ENCODE measurements at regions not wholly inside any gene's neighbourhood (a gene's known extent, or its start where the extent isn't known, plus 50 kb on each side); places are given as distances from the start of the nearest gene placed in this dataset.

DNA sequence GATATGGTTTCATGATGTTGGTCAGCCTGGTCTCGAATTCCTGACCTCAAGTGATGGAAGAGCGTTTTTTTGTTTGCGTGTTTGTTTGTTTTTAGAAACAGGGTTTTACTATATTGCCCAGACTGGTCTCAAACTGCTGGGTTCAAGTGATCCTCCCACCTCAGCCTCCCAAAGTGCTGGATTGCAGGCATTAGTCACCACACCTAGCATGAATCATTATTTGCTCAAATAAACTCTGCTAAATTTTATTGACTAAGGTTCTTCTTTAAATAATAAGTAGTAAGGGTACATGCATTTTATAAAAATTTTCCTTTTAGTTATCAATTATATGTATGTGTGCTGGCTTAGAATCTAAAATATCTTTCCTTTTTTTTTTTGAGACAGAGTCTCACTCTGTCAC is 52.9 kb downstream of the ZBTB9 start:
- ATAC-seq, result no peak
- no peak overlapping the region for H3K27ac ChIP-seq (ENCODE audit: low read length)
- in situ Hi-C loops (cut with HindIII; ENCODE audit: low pct_unique_long_range_greater_than_20kb, low sequenced_read_pairs) (no loop called here), intact Hi-C loops (cut with micrococcal nuclease; ENCODE audit: unreplicated experiment) (no loop called here)
- ChIA-PET POLR2A (no interaction called here), CTCF (no interaction called here)
- no peaks in the 10 kb centered on the region for H3K9me3 ChIP-seq (ENCODE audit: control insufficient read depth, insufficient read depth, low read depth, low read length)
- BruUV-seq (replicated peaks), result no TSS peak
- no peak for TF ChIP-seq POLR2AphosphoS5 (IDR thresholded peaks at IDR 0.05; ENCODE audit: low read depth, low read length)
- no peak for TF ChIP-seq TCF7L2 (IDR thresholded peaks at IDR 0.05; ENCODE audit: low read depth, low read length)
- TF ChIP-seq, protein P1, sequence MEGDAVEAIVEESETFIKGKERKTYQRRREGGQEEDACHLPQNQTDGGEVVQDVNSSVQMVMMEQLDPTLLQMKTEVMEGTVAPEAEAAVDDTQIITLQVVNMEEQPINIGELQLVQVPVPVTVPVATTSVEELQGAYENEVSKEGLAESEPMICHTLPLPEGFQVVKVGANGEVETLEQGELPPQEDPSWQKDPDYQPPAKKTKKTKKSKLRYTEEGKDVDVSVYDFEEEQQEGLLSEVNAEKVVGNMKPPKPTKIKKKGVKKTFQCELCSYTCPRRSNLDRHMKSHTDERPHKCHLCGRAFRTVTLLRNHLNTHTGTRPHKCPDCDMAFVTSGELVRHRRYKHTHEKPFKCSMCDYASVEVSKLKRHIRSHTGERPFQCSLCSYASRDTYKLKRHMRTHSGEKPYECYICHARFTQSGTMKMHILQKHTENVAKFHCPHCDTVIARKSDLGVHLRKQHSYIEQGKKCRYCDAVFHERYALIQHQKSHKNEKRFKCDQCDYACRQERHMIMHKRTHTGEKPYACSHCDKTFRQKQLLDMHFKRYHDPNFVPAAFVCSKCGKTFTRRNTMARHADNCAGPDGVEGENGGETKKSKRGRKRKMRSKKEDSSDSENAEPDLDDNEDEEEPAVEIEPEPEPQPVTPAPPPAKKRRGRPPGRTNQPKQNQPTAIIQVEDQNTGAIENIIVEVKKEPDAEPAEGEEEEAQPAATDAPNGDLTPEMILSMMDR (IDR thresholded peaks at IDR 0.05), result no peak
- TF ChIP-seq SIN3A (IDR thresholded peaks at IDR 0.05; ENCODE audit: borderline replicate concordance, insufficient read depth, low read depth, low read length), result no peak
- TF ChIP-seq, protein P2, sequence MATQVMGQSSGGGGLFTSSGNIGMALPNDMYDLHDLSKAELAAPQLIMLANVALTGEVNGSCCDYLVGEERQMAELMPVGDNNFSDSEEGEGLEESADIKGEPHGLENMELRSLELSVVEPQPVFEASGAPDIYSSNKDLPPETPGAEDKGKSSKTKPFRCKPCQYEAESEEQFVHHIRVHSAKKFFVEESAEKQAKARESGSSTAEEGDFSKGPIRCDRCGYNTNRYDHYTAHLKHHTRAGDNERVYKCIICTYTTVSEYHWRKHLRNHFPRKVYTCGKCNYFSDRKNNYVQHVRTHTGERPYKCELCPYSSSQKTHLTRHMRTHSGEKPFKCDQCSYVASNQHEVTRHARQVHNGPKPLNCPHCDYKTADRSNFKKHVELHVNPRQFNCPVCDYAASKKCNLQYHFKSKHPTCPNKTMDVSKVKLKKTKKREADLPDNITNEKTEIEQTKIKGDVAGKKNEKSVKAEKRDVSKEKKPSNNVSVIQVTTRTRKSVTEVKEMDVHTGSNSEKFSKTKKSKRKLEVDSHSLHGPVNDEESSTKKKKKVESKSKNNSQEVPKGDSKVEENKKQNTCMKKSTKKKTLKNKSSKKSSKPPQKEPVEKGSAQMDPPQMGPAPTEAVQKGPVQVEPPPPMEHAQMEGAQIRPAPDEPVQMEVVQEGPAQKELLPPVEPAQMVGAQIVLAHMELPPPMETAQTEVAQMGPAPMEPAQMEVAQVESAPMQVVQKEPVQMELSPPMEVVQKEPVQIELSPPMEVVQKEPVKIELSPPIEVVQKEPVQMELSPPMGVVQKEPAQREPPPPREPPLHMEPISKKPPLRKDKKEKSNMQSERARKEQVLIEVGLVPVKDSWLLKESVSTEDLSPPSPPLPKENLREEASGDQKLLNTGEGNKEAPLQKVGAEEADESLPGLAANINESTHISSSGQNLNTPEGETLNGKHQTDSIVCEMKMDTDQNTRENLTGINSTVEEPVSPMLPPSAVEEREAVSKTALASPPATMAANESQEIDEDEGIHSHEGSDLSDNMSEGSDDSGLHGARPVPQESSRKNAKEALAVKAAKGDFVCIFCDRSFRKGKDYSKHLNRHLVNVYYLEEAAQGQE (IDR thresholded peaks at IDR 0.05; ENCODE audit: insufficient read depth in 1 of 2, low read depth in 2 of 2, low read length in 1 of 2), result no peak
- H3K4me1 ChIP-seq (ENCODE audit: control insufficient read depth, insufficient read depth, low read length), result peaks cover 4% of the 10 kb centered on the region; the same call in 1 of the 2 replicates
- no peaks in the 10 kb centered on the region for H3K36me3 ChIP-seq (ENCODE audit: control insufficient read depth, insufficient read depth, low read length)
- H3K27me3 ChIP-seq (ENCODE audit: control insufficient read depth, insufficient read depth, low read length), result no peaks in the 10 kb centered on the region
- H3K4me3 ChIP-seq (ENCODE audit: low read depth in 2 of 2, low read length in 2 of 2), result no peak overlapping the region
- no peak for DNase-seq (ENCODE audit: low read depth, low spot score)

DNA sequence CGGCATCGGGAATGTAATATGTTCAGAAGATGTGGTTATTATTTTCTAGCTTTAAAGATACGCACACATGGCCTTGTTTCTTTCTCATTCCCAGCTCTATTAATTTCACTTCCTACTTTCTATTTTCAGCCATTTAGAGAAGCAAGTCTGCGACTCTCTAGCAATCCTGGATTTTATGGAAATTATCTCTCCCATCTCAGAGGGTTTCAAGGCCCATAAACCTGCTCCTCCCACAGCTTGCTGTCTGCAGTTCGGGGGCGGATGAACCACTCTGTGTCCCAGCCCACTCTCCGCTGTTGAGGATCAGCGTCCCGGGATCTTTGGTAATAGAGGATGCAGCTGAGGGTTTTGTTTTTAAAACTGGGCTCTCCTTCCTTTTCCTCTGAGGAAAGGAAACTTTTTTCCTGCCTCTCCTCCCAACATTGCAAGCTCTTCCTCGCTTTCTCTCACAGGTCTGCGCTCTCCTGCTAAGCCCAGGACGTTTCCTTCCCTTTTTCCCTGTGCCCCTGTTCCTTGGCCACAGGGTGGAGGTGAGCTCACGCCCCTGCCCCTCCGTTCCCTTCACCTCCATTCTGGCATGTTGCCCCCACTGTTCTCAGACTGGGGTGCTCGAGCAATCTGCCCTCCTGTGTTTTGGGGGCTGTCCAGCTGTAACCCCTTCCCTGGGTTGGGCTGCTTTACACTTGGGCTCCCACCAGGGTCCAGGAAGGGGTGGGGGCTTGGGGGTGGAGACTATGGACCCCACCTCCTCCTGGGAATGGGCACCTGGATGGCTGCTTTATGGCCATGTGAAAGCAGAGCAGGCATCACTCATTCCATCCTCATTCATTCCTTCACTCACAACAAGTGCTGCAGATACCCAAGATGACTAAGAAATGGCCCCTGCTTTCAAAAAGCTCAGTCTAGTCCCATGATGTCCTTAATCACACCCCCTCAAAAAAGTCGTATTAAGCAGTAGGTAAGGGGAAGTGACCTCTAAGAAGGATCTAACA is 54.9 kb downstream of the ZBTB9 start:
- CTCF ChIA-PET, result no interaction called here
- intact Hi-C loops (cut with micrococcal nuclease; ENCODE audit: unreplicated experiment), result no loop called here
- BruUV-seq (replicated peaks), result no TSS peak
- in situ Hi-C loops (cut with HindIII; ENCODE audit: low pct_unique_long_range_greater_than_20kb, low sequenced_read_pairs), result no loop called here
- peak overlapping the region in 1 of 2 experiments; percentile 1; a peak in 1 of 4 replicates for H3K4me3 ChIP-seq (ENCODE audit: low read depth in 2 of 2, low read length in 2 of 2)
- 0 out of 2 replicates have a peak, but pooled peaks have one; percentile 21 for ATAC-seq
- no peaks in the 10 kb centered on the region for H3K9me3 ChIP-seq (ENCODE audit: control insufficient read depth, insufficient read depth, low read depth, low read length)
- no peak overlapping the region for H3K27ac ChIP-seq (ENCODE audit: low read length)
- H3K4me1 ChIP-seq (ENCODE audit: control insufficient read depth, insufficient read depth, low read length), result peaks cover 4% of the 10 kb centered on the region; the same call in 1 of the 2 replicates
- TF ChIP-seq, protein P1 (IDR thresholded peaks at IDR 0.05), result no peak
- TF ChIP-seq SIN3A (IDR thresholded peaks at IDR 0.05; ENCODE audit: borderline replicate concordance, insufficient read depth, low read depth, low read length), result no peak
- TF ChIP-seq, protein P2 (IDR thresholded peaks at IDR 0.05; ENCODE audit: insufficient read depth in 1 of 2, low read depth in 2 of 2, low read length in 1 of 2), result no peak
- no peak for TF ChIP-seq POLR2AphosphoS5 (IDR thresholded peaks at IDR 0.05; ENCODE audit: low read depth, low read length)
- TF ChIP-seq TCF7L2 (IDR thresholded peaks at IDR 0.05; ENCODE audit: low read depth, low read length), result no peak
- POLR2A ChIA-PET, result no interaction called here
- H3K36me3 ChIP-seq (ENCODE audit: control insufficient read depth, insufficient read depth, low read length), result no peaks in the 10 kb centered on the region
- no peak for DNase-seq (ENCODE audit: low read depth, low spot score)
- no peaks in the 10 kb centered on the region for H3K27me3 ChIP-seq (ENCODE audit: control insufficient read depth, insufficient read depth, low read length)
